ENCODE measurements at regions not wholly inside any gene's neighbourhood (a gene's known extent, or its start where the extent isn't known, plus 50 kb on each side); places are given as distances from the start of the nearest gene placed in this dataset.
"Not testable (repeated sequence)": the region's sequence is repeated elsewhere in the genome, so short reads cannot be mapped to it uniquely, and the experiment has no call there.

DNA sequence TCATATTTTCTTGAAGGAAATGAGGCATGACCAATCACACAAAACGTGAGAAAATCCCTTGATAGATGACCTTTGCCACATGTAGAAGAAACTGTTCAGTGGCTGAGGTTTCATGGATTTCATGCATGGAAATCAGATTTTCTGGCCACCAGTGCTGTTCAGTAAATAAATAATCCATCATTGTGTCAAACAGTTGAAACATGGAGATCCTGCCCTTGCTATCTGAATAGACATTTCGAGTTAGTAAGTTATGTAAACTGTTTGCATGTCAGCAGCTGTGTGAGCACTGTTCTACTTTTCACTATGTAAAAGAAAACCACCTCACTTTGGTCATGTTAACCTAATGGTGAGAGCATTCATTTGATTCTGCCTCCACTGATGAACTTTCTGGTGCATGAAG, 793.9 kb upstream of the EPHA7 start:
- DNase-seq, result no peak

DNA sequence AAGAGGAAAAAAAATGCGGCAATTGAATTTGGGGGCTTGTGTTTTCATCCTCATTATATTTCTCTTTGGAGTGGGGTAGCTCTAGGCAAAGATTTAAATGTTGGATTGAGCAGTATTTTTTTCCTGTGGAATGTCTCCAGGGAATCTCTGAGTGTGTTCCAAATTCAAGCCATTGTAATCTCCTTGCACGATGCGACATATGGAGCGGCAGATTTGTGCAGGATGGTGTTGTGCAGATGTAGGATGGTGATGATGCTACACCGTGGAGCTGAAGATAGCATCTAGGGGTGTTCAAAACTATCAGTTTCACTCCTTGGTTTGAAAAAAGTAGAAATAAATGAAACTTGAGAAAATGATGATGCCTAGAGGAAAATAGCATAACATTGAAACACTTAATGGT, 777.5 kb upstream of the EPHA7 start:
- no peak for DNase-seq

DNA sequence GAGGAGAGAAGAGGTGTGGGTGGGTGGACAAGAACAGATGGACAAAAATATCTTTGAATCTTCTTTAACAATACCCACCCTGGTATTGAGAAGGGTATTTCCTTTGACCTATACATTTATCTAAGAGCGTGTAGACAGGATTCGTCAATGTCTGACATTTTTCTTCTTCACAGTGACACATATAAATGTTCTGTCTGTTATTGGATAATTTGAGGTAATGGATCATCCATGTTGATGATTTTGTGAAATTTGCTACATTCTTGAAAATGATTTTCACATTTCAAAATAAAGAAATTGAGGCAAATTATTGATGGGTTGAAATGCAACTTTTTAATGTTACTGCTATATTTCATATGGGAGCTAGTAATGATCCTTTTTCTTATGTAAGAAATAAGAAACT, 770.7 kb upstream of the EPHA7 start:
- no peak for DNase-seq

DNA sequence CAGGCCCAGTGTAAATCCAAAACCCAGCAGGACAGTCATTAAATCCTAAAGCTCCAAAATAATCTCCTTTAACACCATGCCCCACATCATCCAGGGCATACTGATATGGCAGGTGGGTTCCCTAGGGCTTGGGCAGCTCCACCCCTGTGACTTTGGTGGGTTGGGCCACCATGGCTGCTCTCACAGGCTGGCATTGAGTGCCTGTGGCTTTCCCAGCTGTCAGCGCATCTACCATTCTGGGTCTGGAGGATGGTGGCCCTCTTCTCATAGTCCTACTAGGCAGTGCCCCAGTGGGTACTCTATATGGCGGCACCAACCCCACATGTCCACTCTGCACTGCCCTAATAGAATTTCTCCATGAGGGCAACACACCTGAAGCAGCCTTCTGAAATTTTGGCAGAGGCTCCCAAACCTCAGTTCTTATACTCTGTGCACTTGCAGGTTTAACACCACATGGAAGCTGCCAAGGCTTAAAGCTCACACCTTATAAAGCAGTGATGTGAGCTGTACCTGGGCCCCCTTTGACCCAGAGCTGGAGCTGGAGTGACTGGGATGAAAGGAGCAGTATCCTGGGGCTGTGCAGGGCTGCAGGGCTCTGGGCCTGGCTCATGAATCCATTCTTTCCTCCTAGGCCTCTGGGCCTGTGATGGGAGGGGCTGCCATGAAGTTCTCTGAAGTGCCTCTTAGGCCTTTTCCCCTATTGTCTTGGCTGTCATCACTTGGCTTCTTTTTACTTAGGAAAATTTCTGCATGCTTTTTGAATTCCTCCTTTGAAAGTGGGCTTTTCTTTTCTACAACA, 765.5 kb upstream of the EPHA7 start:
- DNase-seq, result no peak

DNA sequence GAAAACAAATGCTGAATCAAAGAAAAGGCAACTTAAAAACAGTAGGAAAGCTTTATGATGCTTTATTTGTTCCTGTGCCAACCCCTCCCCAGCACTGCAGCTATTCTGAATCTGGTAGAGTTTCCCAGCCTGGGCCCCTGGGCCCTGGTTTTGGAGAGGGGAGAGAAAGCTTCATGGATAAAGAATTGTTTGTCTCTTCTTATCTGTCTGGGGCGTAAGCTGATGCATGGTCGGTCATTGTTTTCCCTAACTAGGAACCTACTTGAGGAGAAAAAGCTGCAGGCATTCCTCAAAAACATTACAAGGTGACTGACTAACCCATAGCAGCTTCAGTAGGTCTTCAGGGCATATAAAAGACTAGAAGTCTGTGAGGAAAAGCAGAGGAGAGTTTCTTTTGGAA, 758.1 kb upstream of the EPHA7 start:
- no peak for DNase-seq

DNA sequence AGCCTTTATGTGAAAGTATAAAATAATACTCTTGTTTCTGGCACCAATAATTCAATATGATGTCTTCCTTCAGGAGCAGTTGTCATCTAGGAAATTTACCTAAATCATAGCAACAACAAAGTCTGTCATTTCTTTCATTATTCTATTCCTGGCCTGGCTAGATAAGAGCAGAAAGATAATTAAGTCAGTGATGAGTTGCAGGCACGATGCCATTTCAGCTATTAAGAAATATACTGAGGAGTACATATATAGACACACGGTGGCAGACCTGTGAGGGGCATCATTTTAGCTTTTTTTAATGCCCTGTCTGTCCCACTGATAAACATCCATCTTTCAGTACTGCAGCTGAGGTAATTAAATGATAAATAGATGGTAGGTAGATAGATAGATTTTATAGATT, 756.1 kb upstream of the EPHA7 start:
- no peak for DNase-seq

DNA sequence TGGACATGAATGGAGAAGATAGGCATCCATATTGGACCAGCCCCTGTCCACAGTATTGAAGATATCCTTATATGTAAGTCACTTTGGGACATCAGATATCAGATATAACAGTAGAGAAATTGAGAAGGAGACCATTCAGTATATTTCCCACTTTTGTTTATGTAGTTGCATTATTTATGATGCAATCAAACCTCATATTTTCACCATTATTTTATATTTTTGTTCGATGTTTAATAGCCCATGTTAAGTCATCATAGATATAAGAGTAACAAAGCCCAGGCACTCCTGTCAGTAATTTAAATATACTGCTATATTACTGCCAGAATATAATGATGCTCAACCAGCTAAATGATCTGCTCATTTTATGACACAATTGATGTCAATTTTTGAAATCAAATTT, 744.5 kb upstream of the EPHA7 start:
- no peak for DNase-seq

DNA sequence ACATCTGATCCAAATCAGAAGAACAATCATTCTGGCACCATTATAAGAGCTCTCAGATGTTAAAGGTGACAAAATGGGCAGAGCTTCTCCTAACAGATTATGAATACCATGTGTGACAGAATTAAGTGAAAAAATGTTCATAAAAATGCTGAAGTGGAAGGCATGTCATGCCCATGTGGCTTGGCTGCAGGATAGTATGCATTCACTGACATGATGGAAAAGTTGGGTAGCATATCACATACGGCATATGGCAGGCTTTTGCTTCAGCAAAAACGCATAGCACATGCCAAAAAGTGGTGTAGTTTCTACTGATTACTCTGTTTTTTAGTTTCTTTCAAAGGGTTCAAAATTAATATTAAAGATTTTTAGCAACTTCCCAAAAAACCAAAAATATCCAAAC, 731.5 kb upstream of the EPHA7 start:
- no peak for DNase-seq

DNA sequence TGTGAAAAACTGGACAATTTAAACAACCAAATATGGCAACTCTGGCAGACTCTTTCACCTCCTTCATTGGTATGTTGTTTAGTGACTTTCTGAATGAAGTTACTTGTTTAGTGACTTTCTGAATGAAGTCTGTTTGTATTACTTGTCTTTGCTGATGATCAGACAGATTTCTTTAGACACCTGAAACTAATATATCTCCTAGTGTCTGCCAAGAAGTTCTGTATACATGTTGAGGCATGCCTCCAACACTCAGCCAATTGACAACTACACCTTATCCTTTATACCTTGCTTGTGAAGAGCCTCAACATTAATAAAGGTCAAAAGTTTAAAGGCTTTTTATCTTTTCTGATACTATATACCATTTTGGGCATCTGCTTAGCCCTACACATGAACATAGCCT, 725.4 kb upstream of the EPHA7 start:
- DNase-seq, result no peak

DNA sequence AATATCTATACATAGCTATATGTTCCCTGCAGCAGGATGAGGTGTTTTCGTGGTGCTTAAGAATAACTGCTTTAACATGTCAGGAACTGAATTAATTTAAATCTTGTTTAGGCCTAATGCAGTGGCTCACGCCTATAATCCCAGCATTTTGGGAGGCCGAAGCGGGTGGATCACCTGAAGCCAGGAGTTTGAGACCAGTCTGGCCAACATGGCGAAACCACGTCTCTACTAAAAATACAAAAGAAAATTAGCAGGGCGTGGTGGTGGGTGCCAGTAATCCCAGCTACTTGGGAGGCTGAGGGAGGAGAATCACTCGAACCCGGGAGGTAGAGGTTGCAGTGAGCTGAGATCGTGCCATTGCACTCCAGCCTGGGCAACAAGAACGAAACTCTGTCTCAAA, 717.8 kb upstream of the EPHA7 start:
- not testable (repeated sequence) for DNase-seq

DNA sequence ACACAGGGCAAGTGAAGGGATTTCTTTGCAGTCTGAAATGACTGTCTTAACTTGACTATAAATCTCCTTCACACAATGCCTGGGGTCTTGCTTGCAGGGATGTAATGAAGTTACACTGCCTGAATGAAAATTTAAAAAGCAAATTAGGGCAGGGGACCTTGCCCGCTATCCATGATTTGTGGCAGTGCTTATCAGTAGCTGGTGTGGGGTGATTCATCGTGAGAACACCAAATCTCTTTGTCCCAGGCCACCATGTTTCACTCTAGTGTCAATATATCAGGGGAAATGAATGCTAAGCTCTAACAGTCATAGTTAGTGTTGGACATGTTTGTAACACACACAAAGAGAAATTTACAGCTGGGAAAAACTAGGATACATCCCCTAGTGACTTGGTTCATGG, 713.7 kb upstream of the EPHA7 start:
- DNase-seq, result no peak

DNA sequence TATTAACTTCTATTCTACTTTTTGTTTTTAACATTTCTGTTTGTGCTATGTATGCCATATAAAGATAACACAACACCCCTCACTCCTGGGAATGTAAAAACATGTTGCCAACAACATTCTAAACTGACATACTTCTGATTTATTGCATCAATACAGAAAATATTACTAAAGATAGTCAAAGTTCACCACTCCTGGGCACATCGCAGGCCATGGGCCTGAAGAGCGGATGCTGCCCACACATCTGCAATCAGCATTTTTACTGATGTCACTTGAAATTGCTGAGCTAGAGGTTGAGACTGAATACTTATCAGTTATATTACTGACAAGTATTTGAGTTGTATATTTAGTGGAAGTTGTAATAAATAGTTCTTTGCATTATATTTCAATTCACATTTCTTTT, 711.9 kb upstream of the EPHA7 start:
- no peak for DNase-seq

DNA sequence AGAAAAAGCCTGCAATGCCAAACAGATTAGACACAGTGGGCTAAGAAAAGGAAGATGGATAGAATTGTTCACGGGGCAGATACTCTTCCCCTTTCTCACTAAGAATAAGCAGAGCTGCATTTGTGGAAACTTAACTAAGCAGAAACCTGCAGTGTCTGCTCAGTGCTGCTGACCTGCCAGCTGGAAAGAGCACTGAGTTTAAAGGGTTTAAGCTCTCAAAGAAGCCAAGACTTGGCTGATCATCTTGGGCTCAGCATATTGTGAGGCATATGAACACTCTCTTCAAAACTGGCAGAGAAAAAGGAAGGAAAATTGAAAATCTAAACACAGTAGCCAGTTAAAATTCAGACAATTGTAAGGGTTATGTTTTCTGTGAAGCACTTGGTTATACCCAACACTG, 711.1 kb upstream of the EPHA7 start:
- DNase-seq, result no peak

DNA sequence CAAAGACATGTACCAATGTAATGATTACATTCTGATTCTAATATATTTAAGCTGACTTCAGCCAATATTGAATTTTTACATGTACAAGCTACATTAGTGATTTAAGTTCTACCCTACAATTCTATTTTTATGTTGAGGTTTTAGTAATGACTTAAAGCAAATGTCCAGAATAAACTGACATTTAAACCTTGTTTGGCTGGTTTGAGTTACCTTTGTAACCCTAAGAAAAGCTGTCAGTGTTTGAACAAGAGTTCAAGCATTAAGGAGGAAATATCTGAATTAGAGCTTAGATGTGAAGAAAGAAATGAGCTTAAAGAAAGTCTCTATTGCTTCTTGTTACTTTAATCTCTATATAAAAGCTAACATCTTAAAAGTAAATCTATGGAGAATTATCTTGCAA, 710.6 kb upstream of the EPHA7 start:
- DNase-seq, result no peak

DNA sequence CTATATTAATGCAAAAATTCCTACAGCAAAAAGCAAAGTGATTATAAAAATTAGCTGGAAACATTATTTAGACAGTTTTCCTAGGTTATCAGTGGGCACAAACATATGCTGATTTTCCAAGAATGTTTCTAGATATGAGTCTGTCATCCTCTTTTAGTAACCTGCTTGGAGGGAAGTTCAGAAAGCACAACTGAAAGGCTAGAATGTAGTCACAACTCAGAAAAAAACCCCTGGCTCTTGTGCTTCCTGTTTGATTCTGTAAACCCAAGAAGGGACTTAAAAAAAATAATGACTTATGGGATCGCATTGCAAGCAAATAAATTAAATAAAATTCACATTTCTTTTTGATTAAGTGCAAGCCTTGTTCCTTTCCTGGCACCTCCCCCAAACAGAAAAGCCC, 708.4 kb upstream of the EPHA7 start:
- no peak for DNase-seq

DNA sequence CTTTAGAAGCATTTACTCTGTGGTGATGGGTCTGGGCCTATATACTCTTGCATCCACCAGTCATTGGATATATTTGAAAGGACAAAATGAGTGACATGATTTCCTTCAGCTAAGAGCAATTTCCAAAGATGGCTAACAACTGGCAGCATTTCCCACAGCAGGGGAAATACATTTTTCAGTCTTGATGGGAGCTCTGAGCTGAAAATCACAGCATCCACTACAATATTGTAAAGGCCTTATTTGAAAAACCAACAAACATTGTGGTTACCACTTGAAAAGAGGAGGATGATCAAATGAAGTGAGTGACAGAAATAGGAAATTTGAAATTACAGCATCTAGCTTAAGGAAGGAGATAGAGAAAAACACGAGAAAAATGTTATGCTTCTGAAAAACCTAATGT, 705.0 kb upstream of the EPHA7 start:
- no peak for DNase-seq

DNA sequence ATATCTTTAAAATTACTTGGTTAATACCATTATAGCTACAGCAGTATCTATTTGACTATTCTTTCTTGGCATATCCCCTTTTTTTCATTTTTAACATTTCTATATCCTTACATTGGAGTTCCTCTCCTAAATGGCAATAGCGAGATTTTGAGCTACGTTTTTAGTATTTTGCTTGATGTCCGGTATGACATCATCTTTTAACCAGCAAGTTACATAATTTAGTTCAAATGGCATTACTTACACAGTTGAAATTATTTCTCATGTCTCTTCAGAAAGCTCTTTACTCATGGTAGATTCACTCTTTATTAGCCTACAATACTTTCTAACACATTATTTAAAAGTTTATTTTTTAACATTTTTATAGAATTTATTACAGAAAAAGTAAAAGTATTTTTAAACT, 701.7 kb upstream of the EPHA7 start:
- no peak for DNase-seq

DNA sequence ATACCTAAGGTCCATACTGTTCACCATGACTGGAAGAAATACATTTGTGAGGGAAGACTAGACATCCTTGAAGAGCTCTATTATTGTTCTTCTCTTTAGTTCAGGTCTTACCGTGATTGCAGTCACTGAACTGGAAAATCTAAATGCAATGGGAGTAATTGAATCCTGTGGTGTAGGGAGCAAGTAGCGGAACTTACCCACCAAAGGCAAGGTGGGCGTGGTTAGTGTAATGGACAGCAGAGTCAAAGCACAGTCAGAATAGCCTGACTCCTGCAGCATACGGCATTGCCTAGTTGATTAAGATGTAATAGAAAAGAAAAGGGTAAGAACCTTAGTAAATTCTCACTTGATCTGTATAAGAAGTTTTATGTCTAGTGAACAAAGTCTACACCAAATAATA, 679.7 kb upstream of the EPHA7 start:
- no peak for DNase-seq

DNA sequence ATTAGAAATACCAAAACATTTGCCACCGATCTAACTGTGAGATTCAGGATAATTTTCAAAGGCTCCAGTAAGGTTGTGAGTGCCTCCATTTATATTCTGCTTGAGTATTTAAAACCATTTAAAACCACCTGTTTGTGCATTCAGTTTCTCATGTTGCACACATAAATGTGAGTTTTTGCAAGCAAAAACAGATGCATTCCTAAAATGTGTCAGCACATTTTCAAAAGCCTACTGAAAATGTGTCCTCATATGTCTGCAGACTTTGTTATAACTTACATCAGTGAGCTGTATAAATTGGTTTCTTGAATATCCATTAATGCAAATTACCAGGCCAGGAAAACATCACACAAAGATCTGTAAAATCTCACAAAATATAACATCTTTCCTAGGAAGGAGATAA, 676.6 kb upstream of the EPHA7 start:
- no peak for DNase-seq

DNA sequence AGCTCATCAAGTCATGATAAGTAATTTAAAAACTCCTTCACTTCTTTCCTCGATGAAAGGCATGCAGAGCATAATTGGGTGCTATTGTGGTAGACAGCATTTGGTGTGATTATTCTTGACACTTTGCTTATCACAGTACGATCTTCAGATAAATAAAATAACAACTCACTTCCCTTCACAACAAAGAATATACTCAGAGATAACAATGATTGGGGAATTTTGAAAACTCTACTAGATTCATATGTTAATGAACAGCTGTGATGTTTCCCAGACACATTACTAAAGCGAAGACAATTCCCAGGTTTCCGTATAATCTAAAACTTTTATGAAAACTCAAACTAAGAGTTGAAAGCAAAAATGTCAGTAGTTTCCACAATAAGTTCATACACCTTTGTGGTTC, 670.6 kb upstream of the EPHA7 start:
- no peak for DNase-seq

DNA sequence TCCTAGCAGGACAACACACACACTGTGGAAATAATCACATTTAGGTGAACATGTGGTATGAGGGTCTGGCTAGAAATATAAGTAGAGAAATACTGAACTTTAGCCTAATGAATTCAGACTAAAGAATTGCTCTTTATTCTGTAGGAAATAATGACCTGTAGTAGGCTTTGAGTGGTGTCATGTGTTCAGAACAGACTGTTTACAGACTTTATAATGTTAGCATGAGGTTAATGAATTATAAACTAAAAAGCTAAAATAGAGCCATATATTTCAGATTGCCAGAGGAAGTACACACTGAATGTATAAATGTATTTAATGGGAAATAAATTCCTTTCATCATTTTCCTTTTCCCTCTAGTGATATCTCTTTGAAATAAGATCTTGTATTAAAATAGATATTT, 669.5 kb upstream of the EPHA7 start:
- no peak for DNase-seq

DNA sequence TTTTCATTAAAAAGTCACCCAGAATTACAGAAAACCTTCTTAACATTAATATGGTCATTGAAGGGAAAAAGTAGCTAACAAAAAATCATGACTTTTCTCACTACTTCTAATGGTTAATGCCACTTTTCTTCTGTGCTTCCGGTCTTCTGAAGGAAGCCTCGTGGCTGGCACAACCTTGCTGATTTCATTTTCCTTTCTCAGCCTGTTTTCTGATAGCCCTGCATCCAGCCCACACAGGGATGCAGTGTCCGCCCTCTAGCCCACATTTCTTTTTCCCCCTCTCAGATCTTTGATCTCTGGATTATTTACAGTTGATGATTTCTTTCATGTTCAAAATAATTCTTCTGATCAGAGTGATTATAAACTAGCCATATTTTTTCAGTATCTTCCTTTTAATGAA, 655.4 kb upstream of the EPHA7 start:
- no peak for DNase-seq

DNA sequence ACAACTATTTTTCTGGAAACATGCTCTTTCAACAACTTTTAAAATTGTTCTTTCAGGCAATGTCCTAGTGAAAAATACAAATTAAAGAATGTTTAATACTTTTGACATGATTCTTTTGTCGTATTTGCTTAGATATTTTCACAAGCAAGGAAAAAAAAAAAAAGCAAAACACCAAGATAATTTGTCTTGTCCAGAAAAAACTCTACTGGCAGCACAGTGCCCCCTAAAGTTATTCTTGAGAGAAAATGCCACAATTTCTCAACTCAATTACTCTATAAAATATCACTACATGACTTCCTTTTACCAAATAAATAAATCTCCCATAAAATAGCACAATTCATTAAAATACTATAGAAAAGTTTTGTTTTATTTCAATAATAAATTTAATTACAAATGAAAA, 652.5 kb upstream of the EPHA7 start:
- no peak for DNase-seq

DNA sequence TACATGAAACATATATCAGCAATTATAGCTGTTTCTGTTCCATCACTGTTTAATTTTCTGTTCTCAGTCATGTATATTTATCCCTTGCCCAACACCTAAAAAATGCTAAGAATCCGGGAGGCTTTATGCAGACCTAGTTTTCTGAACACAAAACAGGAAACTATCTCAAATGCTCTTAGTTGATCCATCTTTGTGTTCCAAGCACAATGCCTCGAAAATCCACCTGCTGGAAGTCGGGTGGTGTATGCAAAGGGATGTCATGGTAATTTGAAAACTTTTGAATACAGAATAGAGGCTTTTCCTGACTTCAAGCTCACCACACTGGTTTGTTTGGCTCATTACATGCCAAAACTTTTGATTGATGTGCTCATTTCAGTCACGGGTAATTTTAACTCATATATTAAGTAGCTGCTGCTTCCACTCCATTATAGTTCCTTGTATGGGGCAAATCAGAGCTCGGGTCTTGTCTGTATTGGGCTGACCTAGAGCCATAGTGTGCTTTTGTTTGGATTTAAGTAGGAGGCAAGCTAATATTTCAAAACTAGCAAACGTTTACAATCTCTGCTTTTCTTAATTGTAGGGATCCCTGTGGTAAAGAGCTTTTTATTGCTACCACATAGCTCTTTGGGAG, 646.5 kb upstream of the EPHA7 start:
- DNase-seq, result no peak

DNA sequence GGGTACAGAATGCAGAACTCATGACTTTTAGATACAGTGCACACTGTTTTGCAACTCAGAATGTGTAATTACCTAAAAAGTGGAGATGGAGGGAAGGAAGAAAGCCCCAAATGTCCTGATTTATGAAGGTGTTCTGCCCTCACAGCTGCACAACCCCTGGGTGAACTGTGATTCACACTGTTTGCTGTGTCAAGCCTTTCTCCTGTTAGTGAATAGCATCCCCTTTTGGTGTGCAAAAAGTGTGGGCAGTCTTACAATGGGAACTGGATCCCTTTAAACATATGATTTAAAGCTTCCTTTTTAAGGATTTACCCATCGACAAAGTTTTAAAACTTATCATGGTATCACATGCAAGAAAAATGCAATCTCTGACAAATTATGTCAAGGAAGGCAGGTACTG, 633.4 kb upstream of the EPHA7 start:
- no peak for DNase-seq
